H1 (cell line): ENCODE measurements at regions not wholly inside any gene's neighbourhood (a gene's known extent, or its start where the extent isn't known, plus 50 kb on each side); places are given as distances from the start of the nearest gene placed in this dataset.

Experiments used
- CTCF ChIA-PET: fragments of 300-600 bp; sonication (Branson Sonifier 250); formaldehyde crosslinking; loops from one replicate; lab custom pipeline; 2021; ENCODE audit not compliant: partially characterized antibody; lab: Charles Lee
- POLR2A ChIA-PET: fragments of 300-600 bp; sonication (Branson Sonifier 250); formaldehyde crosslinking; loops from one replicate; lab custom pipeline; 2021; ENCODE audit warnings: inconsistent platforms; ENCODE audit not compliant: partially characterized antibody; lab: Charles Lee
- DNase-seq, 2 experiments: peaks; one replicate each; pipeline versions ENCODE4 v3.0.0 to v3.0.0-alpha.2; 2010 to 2022; ENCODE audit warnings: low spot score in 2 of 2, low read depth in 1 of 2, mixed read lengths in 1 of 2
- FAIRE-seq: peaks from 2 replicates; lab custom pipeline; 2011; peaks lifted over from hg19 to GRCh38; lab: Jason Lieb, UNC
- H2AFZ ChIP-seq: 2 replicates; pipeline ENCODE4 v1.8.1; 2012; ENCODE audit warnings: low read length, inconsistent platforms
- H2AK5ac ChIP-seq: 2 replicates; pipeline ENCODE4 v1.6.1; 2013; ENCODE audit warnings: low read depth, low read length
- H2BK120ac ChIP-seq: replicated peaks from 2 replicates; pipeline ENCODE3; 2013; ENCODE audit warnings: low read depth, low read length, inconsistent platforms
- H2BK12ac ChIP-seq: 2 replicates; pipeline ENCODE4 v1.6.1; 2013; ENCODE audit warnings: low read depth, low read length
- H2BK15ac ChIP-seq: 2 replicates; pipeline ENCODE4 v1.6.1; 2013; ENCODE audit warnings: low read length
- H2BK20ac ChIP-seq: 2 replicates; pipeline ENCODE4 v1.6.1; 2013; ENCODE audit warnings: low read length
- H2BK5ac ChIP-seq: 2 replicates; pipeline ENCODE4 v1.6.1; 2013; ENCODE audit warnings: low read depth, low read length
- H3K14ac ChIP-seq: 2 replicates; pipeline ENCODE4 v1.6.1; 2013; ENCODE audit warnings: inconsistent platforms; ENCODE audit not compliant: insufficient read length
- H3K18ac ChIP-seq: 2 replicates; pipeline ENCODE4 v1.6.1; 2013; ENCODE audit warnings: low read length; ENCODE audit errors: extremely low read depth
- H3K23ac ChIP-seq: 2 replicates; pipeline ENCODE4 v1.6.1; 2013; ENCODE audit warnings: inconsistent platforms; ENCODE audit not compliant: insufficient read length
- H3K23me2 ChIP-seq: 2 replicates; pipeline ENCODE4 v1.6.1; 2013; ENCODE audit warnings: low read depth, low read length
- H3K27ac ChIP-seq: 2 replicates; pipeline ENCODE4 v1.6.1; 2011; ENCODE audit warnings: low read depth, low read length, inconsistent platforms
- H3K27me3 ChIP-seq, 4 experiments: replicated peaks in 1 of 4; 1 replicate in 1 of 4; 2 replicates in 3 of 4; pipeline versions ENCODE4 v1.6.1 to v1.8.1; 2011 to 2013; ENCODE audit warnings: low read length in 3 of 4, mild to moderate bottlenecking in 3 of 4, inconsistent platforms in 2 of 4, mixed read lengths in 2 of 4, moderate library complexity in 1 of 4; ENCODE audit not compliant: control insufficient read depth in 3 of 4, insufficient read depth in 3 of 4; ENCODE audit errors: extremely low read depth in 1 of 4
- H3K36me3 ChIP-seq, 4 experiments: 2 replicates each; pipeline versions ENCODE4 v1.6.1 to v1.8.1; 2011 to 2013; ENCODE audit warnings: mild to moderate bottlenecking in 4 of 4, low read length in 3 of 4, moderate library complexity in 2 of 4, control low read depth in 1 of 4, inconsistent platforms in 1 of 4; ENCODE audit not compliant: insufficient read depth in 4 of 4, control insufficient read depth in 2 of 4
- H3K4ac ChIP-seq: replicated peaks from 2 replicates; pipeline ENCODE3; 2013; ENCODE audit warnings: low read length, low read depth, mixed read lengths, inconsistent platforms; ENCODE audit not compliant: insufficient read length
- H3K4me1 ChIP-seq, 4 experiments: replicated peaks in 1 of 4; 1 replicate in 1 of 4; 2 replicates in 3 of 4; pipeline versions ENCODE4 v1.6.1 to v1.8.1; 2011 to 2013; ENCODE audit warnings: low read length in 3 of 4, inconsistent platforms in 2 of 4, mixed read lengths in 1 of 4; ENCODE audit not compliant: insufficient read depth in 4 of 4, control insufficient read depth in 3 of 4
- H3K4me2 ChIP-seq, 2 experiments: 2 replicates each; pipeline versions ENCODE4 v1.6.1 to v1.8.1; 2011 to 2013; ENCODE audit warnings: low read depth in 2 of 2, low read length in 2 of 2, control low read depth in 1 of 2, inconsistent platforms in 1 of 2, mild to moderate bottlenecking in 1 of 2; ENCODE audit not compliant: insufficient read depth in 1 of 2
- H3K4me3 ChIP-seq, 4 experiments: fragments of 200-600, 300-600 bp in 1 of 4; sonication (generic), shearing (Covaris generic), sonication (Bioruptor Twin) in 1 of 4; 2 replicates each; pipeline versions ENCODE4 v1.5.1 to v1.8.1; 2011 to 2016; ENCODE audit warnings: low read length in 4 of 4, low read depth in 3 of 4, control low read depth in 2 of 4, inconsistent platforms in 2 of 4, mild to moderate bottlenecking in 2 of 4, mixed read lengths in 1 of 4, moderate library complexity in 1 of 4; ENCODE audit not compliant: insufficient read depth in 2 of 4; ENCODE audit errors: extremely low read depth in 1 of 4
- H3K56ac ChIP-seq: replicated peaks from 2 replicates; pipeline ENCODE3; 2013; ENCODE audit warnings: low read depth, mild to moderate bottlenecking, mixed read lengths, low read length, inconsistent platforms; ENCODE audit not compliant: insufficient read length
- H3K79me1 ChIP-seq: 2 replicates; pipeline ENCODE4 v1.6.1; 2013; ENCODE audit warnings: low read depth, low read length, control low read depth
- H3K79me2 ChIP-seq, 2 experiments: 2 replicates each; pipeline versions ENCODE4 v1.6.1 to v1.8.1; 2012 to 2013; ENCODE audit warnings: low read length in 2 of 2, mild to moderate bottlenecking in 2 of 2, inconsistent platforms in 1 of 2; ENCODE audit not compliant: insufficient read depth in 2 of 2, control insufficient read depth in 1 of 2
- H3K9ac ChIP-seq, 4 experiments: replicated peaks in 1 of 4; 1 replicate in 1 of 4; 2 replicates in 3 of 4; pipeline versions ENCODE4 v1.6.1 to v1.8.1; 2011 to 2013; ENCODE audit warnings: low read depth in 3 of 4, low read length in 3 of 4, control low read depth in 2 of 4, mild to moderate bottlenecking in 2 of 4, moderate library complexity in 2 of 4, inconsistent platforms in 1 of 4; ENCODE audit errors: extremely low read depth in 1 of 4
- H3K9me3 ChIP-seq, 2 experiments: 2 replicates each; pipeline versions ENCODE4 v1.6.1 to v1.8.1; 2012 to 2013; ENCODE audit warnings: mild to moderate bottlenecking in 2 of 2, moderate library complexity in 2 of 2, control low read depth in 1 of 2, inconsistent platforms in 1 of 2, low read depth in 1 of 2, low read length in 1 of 2, mixed read lengths in 1 of 2; ENCODE audit not compliant: insufficient read depth in 2 of 2
- H4K20me1 ChIP-seq, 2 experiments: replicated peaks in 1 of 2; 2 replicates each; pipeline versions ENCODE3 to v1.8.1; 2011 to 2013; ENCODE audit warnings: inconsistent platforms in 2 of 2, low read length in 2 of 2, mild to moderate bottlenecking in 1 of 2; ENCODE audit not compliant: insufficient read depth in 2 of 2, control insufficient read depth in 1 of 2
- H4K5ac ChIP-seq: 2 replicates; pipeline ENCODE4 v1.6.1; 2013; ENCODE audit warnings: low read length, low read depth, mixed read lengths, inconsistent platforms; ENCODE audit not compliant: insufficient read length
- H4K8ac ChIP-seq: 2 replicates; pipeline ENCODE4 v1.8.0; 2013; ENCODE audit warnings: mild to moderate bottlenecking, moderate library complexity, low read length, inconsistent platforms; ENCODE audit not compliant: insufficient read depth; ENCODE audit errors: extremely low read depth
- H4K91ac ChIP-seq: replicated peaks from 2 replicates; pipeline ENCODE3; 2013; ENCODE audit warnings: low read length, mixed read lengths, inconsistent platforms; ENCODE audit not compliant: insufficient read length
- CBX8 ChIP-seq: fragments of 300-800, 300-1000 bp; sonication (generic); IDR thresholded peaks from 2 replicates; pipeline ENCODE4 v1.7.1; 2016; ENCODE audit warnings: low read depth, low read length, borderline replicate concordance
- CREB1 ChIP-seq: IDR thresholded peaks from 2 replicates; pipeline ENCODE4 v1.6.1; 2012; ENCODE audit warnings: inconsistent platforms
- CTBP2 ChIP-seq: IDR thresholded peaks from 2 replicates; pipeline ENCODE4 v1.7.0; 2011; ENCODE audit warnings: borderline replicate concordance, mild to moderate bottlenecking, moderate library complexity, mixed read lengths, low read length; ENCODE audit not compliant: insufficient read depth, insufficient read length
- GABPA ChIP-seq: IDR thresholded peaks from 2 replicates; pipeline ENCODE4 v1.6.1; 2011; ENCODE audit warnings: mild to moderate bottlenecking, low read length, moderate library complexity, borderline replicate concordance; ENCODE audit not compliant: insufficient read depth
- GTF2F1 ChIP-seq: IDR thresholded peaks from 2 replicates; pipeline ENCODE4 v1.6.1; 2012; ENCODE audit warnings: low read depth, low read length, improper control_type of control experiment, borderline replicate concordance
- RBBP5 ChIP-seq: IDR thresholded peaks from 2 replicates; pipeline ENCODE4 v1.7.1; 2012; ENCODE audit warnings: low read depth, mild to moderate bottlenecking, inconsistent platforms, low read length, moderate library complexity, borderline replicate concordance
- RXRA ChIP-seq: IDR thresholded peaks from 2 replicates; pipeline ENCODE4 v1.6.1; 2011; ENCODE audit warnings: low read depth, mild to moderate bottlenecking, low read length, moderate library complexity; ENCODE audit not compliant: insufficient read depth
- SIN3A ChIP-seq, 2 experiments: IDR thresholded peaks in 1 of 2; conservative IDR thresholded peaks in 1 of 2; 2 replicates each; pipeline ENCODE4 v1.6.1; 2011 to 2012; ENCODE audit warnings: low read length in 2 of 2, improper control_type of control experiment in 1 of 2, low read depth in 1 of 2, mild to moderate bottlenecking in 1 of 2
- SUZ12 ChIP-seq: fragments of 200-600 bp; sonication (generic); IDR thresholded peaks from 2 replicates; pipeline ENCODE4 v1.6.1; 2012; ENCODE audit warnings: mild to moderate bottlenecking, inconsistent platforms, low read length, moderate library complexity, mixed read lengths
- WGBS, 2 experiments: shearing (Covaris generic) in 1 of 2; methylation state at CpG; one replicate each; pipeline versions ENCODE4 v1.1.6 to v1.1.7; 2013 to 2015; ENCODE audit warnings: low lambda C conversion rate in 2 of 2, mixed read lengths in 2 of 2, inconsistent platforms in 1 of 2, low coverage in 1 of 2, missing lambda C conversion rate in 1 of 2; ENCODE audit not compliant: insufficient replicate concordance in 2 of 2, insufficient coverage in 1 of 2, insufficient read length in 1 of 2; ENCODE audit errors: extremely low coverage in 1 of 2, missing lambda C conversion rate in 1 of 2; 5-methylcytosine and 5-hydroxymethylcytosine counted together

GRCh38 chr12:124377981-124378509 lies 83.2 kb downstream of the RFLNA start:
- Histone ChIP-seq H3K23me2 (no peaks in the 10 kb centered on the region), H2BK15ac (no peak overlapping the region), H3K4me3 (no peak overlapping the region), H4K20me1 (peaks cover 9 to 11% of the 10 kb centered on the region in 2 experiments), H3K4me2 (no peak overlapping the region), H4K91ac (no peak overlapping the region), H3K4ac (no peak overlapping the region), H3K4me1 (no peaks in the 10 kb centered on the region), H2AFZ (no peak overlapping the region), H3K27me3 (no peaks in the 10 kb centered on the region), H2BK12ac (no peak overlapping the region), H2BK20ac (no peak overlapping the region), H3K23ac (no peak overlapping the region), H3K27ac (no peak overlapping the region), H3K56ac (no peak overlapping the region), H4K8ac (peak overlapping the region; percentile 62; the same call in 1 of the 2 replicates), H3K36me3 (peaks cover 0 to 9% (median 5%) of the 10 kb centered on the region in 4 experiments; a peak in 4 of 8 replicates), H4K5ac (no peak overlapping the region), H3K14ac (no peak overlapping the region), H2BK120ac (no peak overlapping the region), H2BK5ac (no peak overlapping the region; the same call in 1 of the 2 replicates), H3K18ac (no peak overlapping the region), H2AK5ac (no peak overlapping the region), H3K9me3 (no peaks in the 10 kb centered on the region), H3K79me2 (no peaks in the 10 kb centered on the region), H3K79me1 (no peaks in the 10 kb centered on the region; the same call in 1 of the 2 replicates), H3K9ac (no peak overlapping the region)
- WGBS, 2 experiments, result 89% methylated on average over 22 of the region's 26 CpGs; no CpG with 5 or more reads in 1 of the 2 experiments
- FAIRE-seq (no peak), DNase-seq (no peak)
- CTCF ChIA-PET, result interaction anchor here (0.6 to 3.5 kb wide), 6 partner anchors 10 to 1466 kb away, joined by 3 to 10 read pairs (median 4); no protein-coding TSS in a partner anchor
- TF ChIP-seq GTF2F1, result no peak
- TF ChIP-seq RXRA, result no peak
- no peak for TF ChIP-seq RBBP5
- TF ChIP-seq CTBP2, result no peak
- TF ChIP-seq CBX8, result no peak
- TF ChIP-seq SUZ12, result no peak
- no peak for TF ChIP-seq SIN3A (conservative IDR thresholded peaks at IDR 0.05 in 1 of 2, IDR thresholded peaks at IDR 0.05 in 1 of 2; ENCODE audit: low read depth in 1 of 2, low read length in 2 of 2)
- no peak for TF ChIP-seq CREB1
- no peak for TF ChIP-seq GABPA
- POLR2A ChIA-PET, result no interaction called here
